ENCODE measurements at regions not wholly inside any gene's neighbourhood (a gene's known extent, or its start where the extent isn't known, plus 50 kb on each side); places are given as distances from the start of the nearest gene placed in this dataset.
A peak's percentile ranks its signal among the peaks of the same experiment; 100 is the strongest.
"Not testable (repeated sequence)": the region's sequence is repeated elsewhere in the genome, so short reads cannot be mapped to it uniquely, and the experiment has no call there.

DNA sequence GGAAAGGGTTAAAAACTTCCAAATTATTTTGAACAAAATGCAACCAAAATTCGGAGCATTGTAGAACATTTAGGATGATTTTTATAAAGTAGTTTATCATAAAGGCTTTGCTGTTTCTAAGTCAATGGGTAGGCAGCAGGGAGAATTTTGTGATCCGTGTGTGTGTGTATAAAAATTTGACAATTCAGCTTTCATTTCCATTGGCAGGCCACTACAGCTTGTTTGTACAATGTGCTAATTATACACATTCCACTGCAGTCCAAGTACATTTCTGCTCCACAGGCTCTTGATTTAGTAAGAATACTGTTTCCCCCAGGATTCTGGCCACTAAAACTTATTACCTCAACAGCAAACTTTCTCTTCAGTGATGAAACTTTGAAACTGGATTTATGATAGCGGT, 71.8 kb upstream of the LTBP1 start:
- DNase-seq (ENCODE audit: low read depth in 4 of 4, low spot score in 3 of 4): no peak

- peak in 2 of 4 donors; percentile 3 to 6 for DNase-seq (ENCODE audit: low read depth in 4 of 4, low spot score in 3 of 4)
Observed at GRCh38 chr2:32877587-32878510, 68.9 kb upstream of the LTBP1 start.

DNA sequence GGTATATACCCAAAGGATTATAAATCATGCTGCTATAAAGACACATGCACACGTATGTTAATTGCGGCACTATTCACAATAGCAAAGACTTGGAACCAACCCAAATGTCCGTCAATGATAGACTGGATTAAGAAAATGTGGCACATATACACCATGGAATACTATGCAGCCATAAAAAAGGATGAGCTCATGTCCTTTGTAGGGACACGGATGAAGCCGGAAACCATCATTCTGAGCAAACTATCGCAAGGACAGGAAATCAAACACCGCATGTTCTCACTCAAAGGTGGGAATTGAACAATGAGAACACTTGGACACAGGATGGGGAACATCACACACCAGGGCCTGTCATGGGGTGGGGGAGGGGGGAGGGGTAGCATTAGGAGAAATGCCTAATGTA, 66.8 kb upstream of the LTBP1 start:
- DNase-seq (ENCODE audit: low read depth in 4 of 4, low spot score in 3 of 4): not testable (repeated sequence)

- no peak for DNase-seq (ENCODE audit: low read depth in 4 of 4, low spot score in 3 of 4)
Observed at GRCh38 chr2:32882816-32883810, 63.6 kb upstream of the LTBP1 start.

DNA sequence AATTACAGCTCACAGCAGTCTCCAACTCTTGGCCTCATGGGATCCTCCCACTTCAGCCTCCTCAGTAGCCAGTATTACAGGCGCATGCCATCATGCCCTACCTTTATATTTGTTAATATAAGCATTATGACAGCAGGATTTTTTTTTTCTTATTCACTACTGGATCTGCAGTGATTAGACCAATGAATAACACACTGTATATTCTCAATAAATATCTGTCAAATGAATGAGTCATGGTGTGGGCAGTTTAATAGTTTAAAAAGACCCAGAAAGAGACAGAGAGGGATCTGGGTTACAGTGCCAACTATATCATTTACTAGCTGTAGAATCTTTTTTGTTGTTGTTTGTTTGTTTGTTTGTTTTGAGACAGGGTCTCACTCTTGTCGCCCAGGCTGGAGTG, 62.4 kb upstream of the LTBP1 start:
- DNase-seq (ENCODE audit: low read depth in 4 of 4, low spot score in 3 of 4): no peak

DNA sequence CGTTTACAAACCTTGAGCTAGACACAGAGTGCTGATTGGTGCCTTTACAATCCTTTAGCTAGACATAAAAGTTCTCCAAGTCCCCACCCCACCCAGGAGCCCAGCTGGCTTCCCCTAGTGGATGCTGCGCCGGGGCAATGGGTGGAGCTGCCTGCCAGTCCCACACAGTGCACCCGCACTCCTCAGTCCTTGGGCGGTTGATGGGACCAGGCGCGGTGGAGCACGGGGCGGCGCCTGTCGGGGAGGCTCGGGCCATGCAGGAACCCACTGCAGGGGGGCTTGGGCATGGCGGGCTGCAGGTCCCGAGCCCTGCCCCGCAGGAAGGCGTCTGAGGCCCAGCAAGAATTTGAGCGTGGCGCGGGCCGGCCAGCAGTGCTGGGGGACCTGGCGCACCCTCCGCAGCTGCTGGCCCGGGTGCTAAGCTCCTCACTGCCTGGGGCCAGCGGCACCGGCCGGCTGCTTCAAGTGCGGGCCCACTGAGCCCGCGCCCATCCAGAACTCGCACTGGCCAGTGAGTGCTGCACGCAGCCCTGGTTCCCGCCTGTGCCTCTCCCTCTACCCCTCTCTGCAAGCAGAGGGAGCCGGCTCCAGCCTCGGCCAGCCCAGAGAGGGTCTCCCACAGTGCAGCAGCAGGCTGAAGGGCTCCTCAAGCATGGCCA, 60.2 kb upstream of the LTBP1 start:
- DNase-seq (ENCODE audit: low read depth in 4 of 4, low spot score in 3 of 4): not testable (repeated sequence)

GRCh38 chr2:32887125-32887524, 59.6 kb upstream of the LTBP1 start:
- no peak for DNase-seq (ENCODE audit: low read depth in 4 of 4, low spot score in 3 of 4)

DNA sequence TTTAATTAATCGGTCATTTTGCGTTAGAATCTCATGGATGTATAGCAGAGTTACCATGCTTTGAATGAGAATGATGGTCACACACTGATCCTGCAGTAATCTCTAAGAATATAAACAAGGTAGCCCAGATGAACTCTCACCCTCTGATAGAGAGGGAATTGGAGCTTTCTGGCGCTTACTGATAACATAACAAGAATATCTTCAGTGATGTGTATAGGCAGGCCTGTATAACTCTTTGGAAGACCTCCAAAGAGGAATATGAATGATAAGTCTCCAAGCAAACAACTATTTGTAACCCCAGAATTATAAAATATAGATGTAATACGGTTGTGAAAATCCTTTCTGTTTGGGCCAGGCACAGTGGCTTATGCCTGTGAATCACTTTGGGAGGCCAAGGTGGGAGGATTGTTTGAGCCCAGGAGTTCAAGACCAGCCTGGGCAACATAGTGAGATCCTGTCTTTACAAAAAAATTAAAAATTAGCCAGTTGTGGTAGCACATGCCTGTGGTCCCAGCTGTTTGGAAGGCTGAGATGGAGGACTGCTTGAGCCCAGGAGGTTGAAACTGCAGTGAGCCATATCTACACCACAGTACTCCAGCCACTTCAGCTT, 52.5 kb upstream of the LTBP1 start:
- DNase-seq (ENCODE audit: low read depth in 4 of 4, low spot score in 3 of 4): no peak

DNA sequence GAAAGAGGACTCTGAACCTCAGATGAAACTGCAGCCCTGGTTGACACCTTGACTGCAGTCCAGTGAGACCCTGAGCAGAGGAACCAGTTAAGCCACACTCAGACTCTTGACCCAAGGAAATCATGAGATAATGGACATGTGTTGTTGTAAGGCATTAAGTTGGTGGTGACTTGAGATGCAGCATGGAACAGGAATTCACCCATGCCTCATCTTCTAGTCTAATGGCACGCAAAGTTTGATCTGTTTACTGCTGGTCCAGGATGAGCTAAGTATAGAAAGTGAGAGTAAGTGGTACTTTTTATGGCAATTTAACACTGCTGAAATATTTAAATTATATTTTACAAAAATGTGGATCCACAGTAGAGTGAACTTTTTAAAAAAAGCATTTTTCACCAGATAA, 51.3 kb upstream of the LTBP1 start:
- DNase-seq (ENCODE audit: low read depth in 4 of 4, low spot score in 3 of 4): no peak
